H9 (cell line): ENCODE measurements at regions not wholly inside any gene's neighbourhood (a gene's known extent, or its start where the extent isn't known, plus 50 kb on each side); places are given as distances from the start of the nearest gene placed in this dataset.

Experiments
- DNase-seq: peaks from one replicate; pipeline ENCODE4 v3.0.0-alpha.2; 2017
- H2AFZ ChIP-seq: one replicate; pipeline ENCODE4 v1.6.1; 2013; ENCODE audit warnings: mild to moderate bottlenecking, low read length, control low read depth, moderate library complexity
- H2AK5ac ChIP-seq: 2 replicates; pipeline ENCODE4 v1.6.1; 2013; ENCODE audit warnings: low read length, control low read depth, mixed read lengths; ENCODE audit not compliant: insufficient read length
- H2BK120ac ChIP-seq: one replicate; pipeline ENCODE4 v1.6.1; 2013; ENCODE audit warnings: low read depth, mild to moderate bottlenecking, low read length, control low read depth, inconsistent platforms; ENCODE audit not compliant: poor library complexity, severe bottlenecking
- H2BK12ac ChIP-seq: 2 replicates; pipeline ENCODE4 v1.6.1; 2013; ENCODE audit warnings: low read length, control low read depth, mixed read lengths, low read depth; ENCODE audit not compliant: insufficient read length
- H2BK15ac ChIP-seq: 2 replicates; pipeline ENCODE4 v1.6.1; 2013; ENCODE audit warnings: low read depth, low read length, control low read depth
- H2BK20ac ChIP-seq: one replicate; pipeline ENCODE4 v1.6.1; 2013; ENCODE audit warnings: low read depth, mild to moderate bottlenecking, low read length, control low read depth, inconsistent platforms; ENCODE audit not compliant: poor library complexity, severe bottlenecking
- H2BK5ac ChIP-seq: 2 replicates; pipeline ENCODE4 v1.6.1; 2013; ENCODE audit warnings: low read length, control low read depth, mixed read lengths; ENCODE audit not compliant: insufficient read length
- H3K14ac ChIP-seq: 2 replicates; pipeline ENCODE4 v1.6.1; 2013; ENCODE audit warnings: low read length, control low read depth; ENCODE audit not compliant: insufficient read depth
- H3K18ac ChIP-seq: 2 replicates; pipeline ENCODE4 v1.6.1; 2013; ENCODE audit warnings: low read depth, mild to moderate bottlenecking, mixed read lengths, low read length, control low read depth; ENCODE audit not compliant: insufficient read length
- H3K23ac ChIP-seq: 2 replicates; pipeline ENCODE4 v1.6.1; 2013; ENCODE audit warnings: low read length, control low read depth, mixed read lengths, low read depth; ENCODE audit not compliant: insufficient read length
- H3K23me2 ChIP-seq: 2 replicates; pipeline ENCODE4 v1.6.1; 2013; ENCODE audit warnings: low read depth, mild to moderate bottlenecking, mixed read lengths, low read length, control low read depth; ENCODE audit not compliant: insufficient read length, poor library complexity, severe bottlenecking
- H3K27ac ChIP-seq: 2 replicates; pipeline ENCODE4 v1.5.1; 2013; ENCODE audit warnings: low read length, control low read depth, mixed read lengths, low read depth; ENCODE audit not compliant: insufficient read length
- H3K27me3 ChIP-seq: 2 replicates; pipeline ENCODE4 v1.6.1; 2013; ENCODE audit warnings: low read length, control low read depth, inconsistent platforms; ENCODE audit not compliant: insufficient read depth
- H3K4ac ChIP-seq: 2 replicates; pipeline ENCODE4 v1.6.1; 2013; ENCODE audit warnings: low read depth, mild to moderate bottlenecking, control low read depth, inconsistent platforms, low read length, moderate library complexity
- H3K4me1 ChIP-seq: 2 replicates; pipeline ENCODE4 v1.6.1; 2013; ENCODE audit warnings: low read length, control low read depth, inconsistent platforms; ENCODE audit not compliant: insufficient read depth
- H3K4me2 ChIP-seq: 2 replicates; pipeline ENCODE4 v1.6.1; 2013; ENCODE audit warnings: low read length, control low read depth, mixed read lengths; ENCODE audit not compliant: insufficient read length, insufficient read depth
- H3K56ac ChIP-seq: 2 replicates; pipeline ENCODE4 v1.6.1; 2013; ENCODE audit warnings: low read depth, mild to moderate bottlenecking, mixed read lengths, low read length, control low read depth; ENCODE audit not compliant: insufficient read length
- H3K79me1 ChIP-seq: 2 replicates; pipeline ENCODE4 v1.6.1; 2013; ENCODE audit warnings: low read depth, mild to moderate bottlenecking, moderate library complexity, low read length, control low read depth, inconsistent platforms; ENCODE audit not compliant: insufficient read depth, poor library complexity, severe bottlenecking
- H3K79me2 ChIP-seq: 2 replicates; pipeline ENCODE4 v1.6.1; 2013; ENCODE audit warnings: low read length, control low read depth, inconsistent platforms; ENCODE audit not compliant: insufficient read depth
- H3K9ac ChIP-seq: 2 replicates; pipeline ENCODE4 v1.6.1; 2013; ENCODE audit warnings: low read length, control low read depth, mixed read lengths; ENCODE audit not compliant: insufficient read length; ENCODE audit errors: extremely low read depth
- H3K9me3 ChIP-seq: one replicate; pipeline ENCODE4 v1.6.1; 2013; ENCODE audit warnings: low read depth, low read length, inconsistent platforms; ENCODE audit not compliant: control insufficient read depth
- H3T11ph ChIP-seq: one replicate; pipeline ENCODE4 v1.6.1; 2013; ENCODE audit warnings: mild to moderate bottlenecking, low read length, control low read depth, inconsistent platforms
- H4K20me1 ChIP-seq: one replicate; pipeline ENCODE4 v1.6.1; 2013; ENCODE audit not compliant: control insufficient read depth, insufficient read length, insufficient read depth
- H4K5ac ChIP-seq: 2 replicates; pipeline ENCODE4 v1.6.1; 2013; ENCODE audit warnings: low read depth, mild to moderate bottlenecking, mixed read lengths, low read length, control low read depth; ENCODE audit not compliant: insufficient read length
- H4K8ac ChIP-seq: replicated peaks from 2 replicates; pipeline ENCODE4 v1.6.1; 2013; ENCODE audit warnings: low read length, control low read depth, mixed read lengths, low read depth; ENCODE audit not compliant: insufficient read length
- H4K91ac ChIP-seq: 2 replicates; pipeline ENCODE4 v1.6.1; 2013; ENCODE audit warnings: low read depth, mild to moderate bottlenecking, moderate library complexity, mixed read lengths, low read length, control low read depth; ENCODE audit not compliant: insufficient read length
- H3K27ac Mint-ChIP-seq, 3 experiments: 2 replicates in 2 of 3; 3 replicates in 1 of 3; pipeline ENCODE4 v1.8.0; 2020 to 2021; ENCODE audit warnings: mixed read lengths in 3 of 3, mild to moderate bottlenecking in 1 of 3, moderate library complexity in 1 of 3
- H3K27me3 Mint-ChIP-seq: 2 replicates; pipeline ENCODE4 v1.8.0; 2021; ENCODE audit warnings: low read depth, mild to moderate bottlenecking, moderate library complexity, mixed read lengths
- H3K36me3 Mint-ChIP-seq, 3 experiments: 2 replicates in 2 of 3; 3 replicates in 1 of 3; pipeline ENCODE4 v1.8.0; 2020 to 2021; ENCODE audit warnings: low read depth in 3 of 3, mixed read lengths in 3 of 3; ENCODE audit not compliant: insufficient read depth in 1 of 3
- H3K4me1 Mint-ChIP-seq, 2 experiments: 2 replicates each; pipeline ENCODE4 v1.8.0; 2020; ENCODE audit warnings: mixed read lengths in 2 of 2
- H3K4me3 Mint-ChIP-seq, 2 experiments: 2 replicates in 1 of 2; 3 replicates in 1 of 2; pipeline ENCODE4 v1.8.0; 2020 to 2021; ENCODE audit warnings: mild to moderate bottlenecking in 2 of 2, mixed read lengths in 2 of 2, moderate library complexity in 1 of 2
- H3K9me3 Mint-ChIP-seq, 2 experiments: 2 replicates in 1 of 2; 3 replicates in 1 of 2; pipeline ENCODE4 v1.8.0; 2020; ENCODE audit warnings: mild to moderate bottlenecking in 2 of 2, mixed read lengths in 2 of 2, moderate library complexity in 1 of 2
- CTCF ChIP-seq: fragments of 200-600 bp; sonication (generic); conservative IDR thresholded peaks from 3 replicates; pipeline ENCODE4 v1.8.0; 2021; ENCODE audit warnings: antibody characterized with exemption, mild to moderate bottlenecking

GRCh38 chr6:133704371-133704770, 184.5 kb upstream of the TCF21 start:
- Mint-ChIP-seq H3K27ac (no peak overlapping the region), H3K4me3 (no peak overlapping the region), H3K27me3 (no peaks in the 10 kb centered on the region), H3K9me3 (0 out of 5 replicates have a peak, but pooled peaks cover 0 to 2% of the 10 kb centered on the region in 2 experiments), H3K4me1 (no peaks in the 10 kb centered on the region), H3K36me3 (peaks cover 0 to 6% (median 0%) of the 10 kb centered on the region in 3 experiments; a peak in 4 of 7 replicates)
- H2BK12ac ChIP-seq: no peak overlapping the region
- H3T11ph ChIP-seq: no peak overlapping the region
- no peak overlapping the region for H4K8ac ChIP-seq
- no peak overlapping the region for H3K23ac ChIP-seq
- no peak overlapping the region for H2BK120ac ChIP-seq
- no peak overlapping the region for H3K4ac ChIP-seq
- DNase-seq: no peak
- H3K79me1 ChIP-seq: no peaks in the 10 kb centered on the region
- no peaks in the 10 kb centered on the region for H3K4me1 ChIP-seq
- no peak overlapping the region for H3K9ac ChIP-seq
- H3K14ac ChIP-seq: no peak overlapping the region
- no peak overlapping the region for H2AK5ac ChIP-seq
- no peak overlapping the region for H3K4me2 ChIP-seq
- TF ChIP-seq CTCF: no peak
- H3K27me3 ChIP-seq: no peaks in the 10 kb centered on the region
- no peak overlapping the region for H2AFZ ChIP-seq
- H4K91ac ChIP-seq: no peak overlapping the region
- no peak overlapping the region for H4K5ac ChIP-seq
- no peak overlapping the region for H3K18ac ChIP-seq
- H4K20me1 ChIP-seq: no peaks in the 10 kb centered on the region
- H3K56ac ChIP-seq: no peak overlapping the region
- H3K23me2 ChIP-seq: no peaks in the 10 kb centered on the region
- H3K9me3 ChIP-seq: no peaks in the 10 kb centered on the region
- H2BK20ac ChIP-seq: no peak overlapping the region
- H3K27ac ChIP-seq: no peak overlapping the region
- H2BK5ac ChIP-seq: no peak overlapping the region
- H3K79me2 ChIP-seq: no peaks in the 10 kb centered on the region
- no peak overlapping the region for H2BK15ac ChIP-seq
